ENCODE measurements at regions not wholly inside any gene's neighbourhood (a gene's known extent, or its start where the extent isn't known, plus 50 kb on each side); places are given as distances from the start of the nearest gene placed in this dataset.

DNA sequence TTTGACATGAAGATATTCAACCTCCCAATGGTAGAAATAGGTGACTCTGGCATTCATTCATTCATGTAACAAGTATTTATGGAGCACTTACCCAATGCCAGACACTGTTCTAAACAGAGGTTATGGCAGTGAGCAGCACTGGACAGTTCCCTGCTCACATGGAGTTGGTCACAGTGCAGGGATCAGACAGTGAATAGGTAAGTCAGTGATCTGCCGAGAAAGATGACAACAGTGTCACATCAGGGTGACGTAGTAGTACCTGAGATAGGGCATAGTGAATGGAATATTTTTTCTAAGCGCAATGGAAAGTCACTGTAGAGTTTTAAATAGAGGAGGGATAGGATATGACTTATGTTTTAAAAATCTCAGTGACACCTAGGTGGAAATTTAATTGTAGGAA lies 791.4 kb upstream of the RBFOX1 start:
- no peak for DNase-seq (ENCODE audit: low read depth in 2 of 3, low spot score in 1 of 3)

DNA sequence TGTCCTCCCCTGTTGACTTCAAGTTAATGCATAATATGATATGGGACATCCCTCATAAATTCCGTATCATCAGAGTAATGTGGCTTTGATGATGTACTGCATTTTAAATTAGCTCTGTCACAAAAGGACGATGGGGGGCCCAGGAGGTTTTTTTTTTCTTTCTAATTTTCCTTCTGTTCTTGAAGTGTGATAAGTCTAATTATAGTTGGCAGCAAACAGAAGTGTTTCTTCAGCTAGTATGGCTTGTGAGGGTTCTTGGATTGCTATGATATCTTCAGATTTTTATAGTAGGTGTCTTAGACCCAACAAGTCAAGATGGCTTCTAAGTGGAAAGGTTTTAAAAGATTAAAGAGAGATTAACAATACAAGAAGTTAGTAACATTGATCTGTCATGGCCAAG lies 796.2 kb upstream of the RBFOX1 start:
- DNase-seq (ENCODE audit: low read depth in 2 of 3, low spot score in 1 of 3): no peak

DNA sequence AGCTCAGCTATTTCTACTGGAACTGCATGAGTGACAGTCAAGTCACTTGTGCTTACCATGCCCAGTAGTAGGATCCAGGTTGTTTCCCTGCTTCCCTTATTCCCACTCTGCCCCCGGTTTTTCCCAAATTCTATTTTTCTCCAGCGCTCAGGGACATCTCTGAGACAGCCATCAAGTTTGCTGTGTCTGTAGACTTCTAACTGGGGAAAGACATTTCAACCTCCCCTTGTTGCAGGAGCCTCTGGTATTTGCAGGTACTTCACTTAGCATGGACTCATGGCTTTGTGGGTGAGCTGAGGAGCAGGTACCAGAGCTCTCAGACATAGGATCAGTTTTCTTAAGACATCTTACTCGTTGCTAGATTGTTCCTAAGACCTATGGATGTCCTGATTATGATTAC lies 801.6 kb upstream of the RBFOX1 start:
- DNase-seq (ENCODE audit: low read depth in 2 of 3, low spot score in 1 of 3): no peak

DNA sequence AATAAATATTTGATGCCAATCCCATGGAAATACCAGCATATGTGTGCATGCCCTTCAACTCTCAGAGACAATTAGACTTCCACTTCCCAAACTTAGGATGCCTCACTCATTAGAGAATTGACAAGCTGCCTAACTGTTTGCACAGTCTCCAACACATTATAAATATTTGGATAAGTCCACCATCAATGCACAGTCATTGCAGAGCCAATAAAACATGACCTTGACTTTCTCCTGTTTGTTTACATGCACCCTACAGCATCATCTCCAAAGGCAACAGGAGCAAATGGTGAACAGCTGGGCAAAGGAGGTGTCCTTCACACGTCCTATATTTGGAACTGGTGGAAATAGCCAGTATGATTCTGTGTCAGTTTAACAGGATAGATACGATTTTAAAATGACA lies 804.4 kb upstream of the RBFOX1 start:
- no peak for DNase-seq (ENCODE audit: low read depth in 2 of 3, low spot score in 1 of 3)

DNA sequence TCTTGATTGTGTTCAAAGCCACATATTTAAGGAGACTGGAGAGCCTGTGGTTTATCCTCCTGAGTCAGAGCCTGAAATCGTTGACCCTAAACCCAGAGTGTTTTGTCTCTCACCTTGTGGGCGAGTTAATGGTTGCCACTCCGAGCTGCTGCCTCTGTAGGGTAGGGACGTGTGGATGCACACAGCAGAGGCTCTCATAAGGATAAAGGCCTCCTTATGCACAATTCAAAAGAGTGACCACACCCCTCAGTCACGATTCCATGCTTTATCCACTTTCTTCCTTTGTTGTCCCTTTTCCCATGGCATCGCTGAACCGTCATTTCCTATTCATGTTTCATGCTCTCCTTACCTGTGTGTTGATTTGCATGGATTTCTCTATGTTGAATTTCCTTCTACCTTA lies 805.0 kb upstream of the RBFOX1 start:
- no peak for DNase-seq (ENCODE audit: low read depth in 2 of 3, low spot score in 1 of 3)

DNA sequence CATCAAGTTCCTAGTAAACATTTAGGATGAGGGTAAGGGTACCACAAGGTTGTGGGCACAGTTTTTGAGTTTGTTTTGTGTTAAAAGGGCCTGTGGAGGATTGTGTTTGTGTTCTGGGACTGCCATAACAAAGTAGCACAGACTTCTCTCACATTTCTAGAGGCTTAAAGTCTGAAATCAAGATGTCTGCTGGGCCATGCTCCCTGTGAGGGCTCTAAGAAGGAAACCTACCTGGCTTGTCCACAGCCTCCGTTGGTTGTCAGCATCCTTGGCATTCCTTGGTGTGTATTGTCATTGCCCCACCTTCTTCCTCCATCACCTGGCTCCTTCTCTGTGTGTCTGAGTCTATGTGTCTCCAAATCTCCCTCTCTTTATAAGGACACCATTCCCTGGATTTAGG lies 808.1 kb upstream of the RBFOX1 start:
- DNase-seq (ENCODE audit: low read depth in 2 of 3, low spot score in 1 of 3): no peak

DNA sequence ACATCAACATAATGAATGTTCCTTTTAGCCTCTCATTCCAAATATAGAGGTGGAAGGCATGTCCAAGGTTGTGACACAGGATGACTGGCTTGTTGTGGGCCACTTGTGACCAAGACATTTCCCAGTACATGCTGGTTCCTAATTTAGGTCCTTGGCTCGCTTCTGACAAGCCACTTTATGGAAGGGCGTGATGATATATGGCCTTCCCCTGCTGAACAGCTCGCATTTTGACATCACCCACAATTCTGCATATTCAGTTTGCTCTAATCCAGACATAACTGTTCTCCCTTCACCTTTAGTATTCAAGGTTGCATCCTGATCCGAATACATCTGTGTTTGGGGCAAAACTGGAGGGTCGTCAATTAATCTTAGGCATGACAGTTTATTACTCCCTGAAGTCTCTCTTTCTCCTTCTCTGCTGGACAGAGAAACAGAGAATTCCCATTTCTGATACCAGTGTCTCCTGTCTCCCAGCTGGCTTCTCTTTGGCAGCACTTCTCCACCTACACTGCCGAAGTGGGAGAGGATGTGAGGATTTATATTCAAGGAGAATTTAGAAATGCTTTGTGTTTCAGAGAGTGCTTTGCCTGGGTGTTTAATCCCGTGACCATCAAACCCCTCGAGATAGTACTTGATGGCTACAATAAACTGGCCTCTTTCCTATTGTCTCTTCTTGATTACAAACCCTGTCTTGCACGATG lies 815.5 kb upstream of the RBFOX1 start:
- no peak for DNase-seq (ENCODE audit: low read depth in 2 of 3, low spot score in 1 of 3)

DNA sequence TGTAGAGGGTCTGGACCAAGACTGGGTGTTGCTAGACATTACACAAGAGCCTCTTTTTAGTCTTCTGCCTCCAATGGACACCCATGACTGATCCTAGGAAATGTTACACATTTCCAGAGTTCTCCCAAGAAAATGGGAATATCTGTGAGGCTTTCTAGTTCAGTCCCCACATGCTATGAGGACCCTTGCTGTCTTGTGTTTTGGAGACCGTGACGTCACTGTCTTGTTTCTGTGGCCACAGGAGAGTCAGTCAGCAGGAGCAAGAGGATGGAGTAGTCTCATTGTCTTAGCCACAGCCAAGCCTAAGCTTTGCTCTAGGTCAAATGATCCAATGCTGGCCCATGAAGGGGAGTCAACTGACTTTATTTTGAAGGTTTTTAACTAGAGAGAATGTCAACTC lies 820.1 kb upstream of the RBFOX1 start:
- no peak for DNase-seq (ENCODE audit: low read depth in 2 of 3, low spot score in 1 of 3)

DNA sequence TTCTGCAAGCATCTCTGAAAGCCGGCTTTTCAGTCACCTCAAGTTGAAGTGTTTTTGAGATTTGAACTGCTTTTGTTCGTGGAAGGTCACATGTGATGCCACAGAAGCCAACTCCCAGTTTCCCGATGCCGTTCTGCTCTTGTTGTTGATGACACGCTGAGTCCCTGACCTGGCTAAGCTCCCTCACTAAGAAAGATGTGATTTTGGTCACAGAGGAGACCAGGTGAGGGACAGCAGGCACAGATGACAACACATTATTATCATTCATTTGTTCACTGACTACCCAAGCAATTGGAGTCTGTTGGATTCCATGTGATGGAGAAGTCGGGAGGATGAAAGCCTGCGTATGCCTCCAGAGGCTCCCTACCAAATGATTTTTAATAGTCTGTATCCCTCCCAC lies 822.4 kb upstream of the RBFOX1 start:
- no peak for DNase-seq (ENCODE audit: low read depth in 2 of 3, low spot score in 1 of 3)

DNA sequence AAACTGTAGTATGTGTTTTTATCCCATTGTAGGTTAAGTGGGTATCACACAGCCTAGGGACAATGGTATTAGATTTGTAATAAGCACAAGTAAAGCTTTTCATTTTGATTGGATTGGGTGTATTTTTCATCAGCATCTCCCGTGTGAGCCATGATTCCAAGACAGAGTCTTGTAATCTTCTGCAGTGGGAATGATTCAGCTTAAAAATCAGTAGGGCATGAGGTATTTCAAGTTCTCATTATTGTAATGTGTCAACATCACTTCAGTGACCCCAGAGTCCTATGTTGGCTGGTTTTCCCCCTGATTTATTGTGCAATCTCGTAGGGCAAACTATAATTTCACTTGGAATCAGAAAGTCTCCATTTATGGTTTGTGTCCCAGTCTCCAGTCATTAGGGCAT lies 833.2 kb upstream of the RBFOX1 start:
- DNase-seq (ENCODE audit: low read depth in 2 of 3, low spot score in 1 of 3): no peak

DNA sequence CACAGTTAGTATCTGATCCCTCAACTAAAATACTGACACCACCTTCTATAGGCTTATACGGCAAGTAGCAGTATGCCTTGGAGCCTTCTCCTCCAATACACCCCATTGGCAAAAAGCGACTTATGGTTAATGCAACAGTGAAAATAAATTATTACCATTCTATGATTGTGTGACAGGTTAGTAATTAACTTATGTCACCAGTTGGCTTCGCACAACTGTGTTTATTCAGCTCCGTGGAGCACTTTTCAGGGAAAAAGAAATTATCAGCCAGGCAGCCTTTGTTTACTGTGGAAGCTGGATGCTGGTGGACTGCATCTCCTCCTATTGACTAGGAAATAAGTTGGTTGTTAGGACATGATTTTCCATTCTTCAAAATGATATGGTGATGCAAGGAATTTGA lies 833.8 kb upstream of the RBFOX1 start:
- DNase-seq (ENCODE audit: low read depth in 2 of 3, low spot score in 1 of 3): no peak

DNA sequence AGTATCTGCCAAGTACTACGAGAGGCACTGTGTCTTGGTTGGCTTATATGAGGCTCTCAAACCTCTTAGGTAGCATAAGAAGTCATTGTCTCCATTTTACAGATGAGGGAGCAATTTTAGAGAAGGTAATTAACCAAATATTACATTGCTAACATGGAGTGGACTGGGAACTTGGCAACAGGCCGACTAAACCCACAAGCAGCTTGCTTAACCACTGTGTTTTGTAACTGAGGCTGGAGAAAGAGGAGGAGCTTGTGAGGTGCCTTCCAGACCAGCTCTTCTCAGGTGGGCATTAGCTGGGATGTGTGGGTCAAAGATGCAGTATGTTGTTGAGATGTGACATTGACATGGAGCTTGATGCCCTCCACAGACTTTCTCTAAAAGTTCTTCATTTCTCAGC lies 835.6 kb upstream of the RBFOX1 start:
- no peak for DNase-seq (ENCODE audit: low read depth in 2 of 3, low spot score in 1 of 3)

DNA sequence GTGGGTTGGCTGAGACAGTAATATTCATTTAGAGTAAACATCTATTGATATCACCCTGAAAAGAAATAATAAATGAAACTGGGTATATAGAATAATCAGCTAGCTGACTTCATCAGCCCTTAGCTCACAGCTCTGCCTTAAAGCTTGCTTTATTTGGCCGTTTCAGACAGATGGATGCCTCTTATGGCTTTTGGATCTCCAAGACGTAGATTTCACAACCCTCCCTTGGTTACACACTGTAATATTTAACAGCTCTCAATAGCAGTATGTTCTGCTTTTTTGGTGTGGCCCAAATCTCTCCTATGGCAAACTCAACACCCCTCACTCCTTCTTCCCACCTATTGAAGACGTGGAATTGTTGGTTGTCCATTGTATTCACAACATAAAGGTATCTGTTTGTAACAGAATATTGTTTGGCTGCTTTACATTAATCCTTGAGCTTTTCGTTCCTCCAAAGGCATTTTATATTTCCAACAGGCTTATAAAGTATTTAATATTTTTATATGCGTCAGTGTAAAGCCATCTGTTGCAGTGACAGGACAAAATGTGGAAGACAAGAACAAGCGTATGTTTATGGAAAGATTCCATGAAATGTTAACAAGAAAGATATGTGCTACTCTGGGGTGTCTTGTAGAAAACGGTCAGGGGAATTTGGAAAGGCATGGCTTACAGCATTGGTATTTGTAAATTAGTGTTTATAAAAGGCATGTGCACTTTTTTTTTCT lies 837.0 kb upstream of the RBFOX1 start:
- no peak for DNase-seq (ENCODE audit: low read depth in 2 of 3, low spot score in 1 of 3)

DNA sequence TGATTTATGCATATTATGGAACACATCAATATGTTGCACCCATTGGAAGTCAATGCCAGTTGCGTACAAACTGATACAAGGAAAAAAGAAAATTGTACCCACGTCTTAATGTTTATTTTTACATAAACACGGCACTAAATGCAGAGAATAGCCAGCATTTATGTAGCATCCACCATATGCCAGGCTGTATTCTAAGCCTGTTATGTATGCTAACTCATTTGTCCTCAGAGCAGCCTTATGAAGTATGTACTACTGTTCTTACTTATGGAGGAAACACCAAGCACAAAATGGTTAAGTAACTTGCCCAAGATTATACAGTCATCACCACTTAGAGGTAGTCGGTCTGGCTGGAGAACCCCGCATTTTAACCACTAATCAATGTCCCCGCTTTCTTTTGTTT lies 837.9 kb upstream of the RBFOX1 start:
- DNase-seq (ENCODE audit: low read depth in 2 of 3, low spot score in 1 of 3): no peak

DNA sequence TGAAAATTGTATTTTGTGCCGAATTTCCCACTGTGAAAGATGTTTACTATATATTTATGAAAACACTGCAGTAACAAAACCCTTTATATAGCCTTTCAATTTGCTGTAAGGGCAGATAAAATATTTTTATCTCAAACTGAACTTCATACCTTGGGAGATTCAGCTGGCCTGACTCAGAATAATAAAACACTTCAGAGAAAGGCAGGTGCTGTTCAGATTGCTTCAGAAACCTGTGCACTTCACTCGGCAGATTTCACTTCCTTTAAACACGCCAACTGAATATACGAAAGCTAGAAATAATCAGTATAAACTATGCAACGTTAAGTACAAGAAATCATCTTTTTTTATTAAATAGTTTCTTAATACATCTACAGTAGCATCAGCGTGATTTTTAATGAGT lies 839.1 kb upstream of the RBFOX1 start:
- no peak for DNase-seq (ENCODE audit: low read depth in 2 of 3, low spot score in 1 of 3)

DNA sequence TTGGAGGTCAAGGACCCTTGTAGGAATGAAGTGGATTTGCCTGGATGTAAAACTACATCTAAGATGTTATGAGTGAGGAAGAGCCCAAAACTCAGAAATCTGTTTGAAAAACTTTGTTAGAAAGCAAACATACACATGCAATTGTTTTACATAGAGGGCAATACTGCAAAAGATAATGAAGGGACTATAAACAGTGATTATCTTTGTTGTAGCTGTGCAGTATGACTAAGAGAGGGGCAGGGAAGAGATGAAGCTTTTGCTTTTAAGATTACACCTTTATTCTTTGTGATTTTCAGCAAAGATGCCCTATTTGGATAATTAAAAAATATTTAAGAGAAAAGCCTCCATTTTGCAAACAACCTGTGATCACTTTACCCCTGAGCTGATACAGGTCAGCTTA lies 839.9 kb upstream of the RBFOX1 start:
- no peak for DNase-seq (ENCODE audit: low read depth in 2 of 3, low spot score in 1 of 3)

DNA sequence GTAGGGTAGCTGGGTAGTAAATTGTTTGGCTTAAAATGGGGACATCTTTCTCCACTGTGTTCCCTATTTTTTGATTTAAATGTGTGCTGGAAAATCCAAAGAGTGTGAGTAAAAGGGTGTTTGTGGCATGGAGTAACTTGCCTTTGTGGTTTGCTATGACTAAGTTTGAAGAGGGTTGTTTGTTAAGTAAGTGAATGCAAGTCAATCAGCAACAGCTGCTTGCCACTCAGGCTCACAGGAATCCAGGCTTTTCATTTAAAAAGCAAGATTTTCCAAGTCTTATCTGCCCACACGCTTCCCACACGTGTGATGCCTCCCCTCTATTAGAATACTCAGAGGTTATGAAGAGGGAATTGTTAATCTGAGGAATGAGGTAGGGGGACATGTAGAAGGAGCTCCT lies 847.7 kb upstream of the RBFOX1 start:
- no peak for DNase-seq (ENCODE audit: low read depth in 2 of 3, low spot score in 1 of 3)

DNA sequence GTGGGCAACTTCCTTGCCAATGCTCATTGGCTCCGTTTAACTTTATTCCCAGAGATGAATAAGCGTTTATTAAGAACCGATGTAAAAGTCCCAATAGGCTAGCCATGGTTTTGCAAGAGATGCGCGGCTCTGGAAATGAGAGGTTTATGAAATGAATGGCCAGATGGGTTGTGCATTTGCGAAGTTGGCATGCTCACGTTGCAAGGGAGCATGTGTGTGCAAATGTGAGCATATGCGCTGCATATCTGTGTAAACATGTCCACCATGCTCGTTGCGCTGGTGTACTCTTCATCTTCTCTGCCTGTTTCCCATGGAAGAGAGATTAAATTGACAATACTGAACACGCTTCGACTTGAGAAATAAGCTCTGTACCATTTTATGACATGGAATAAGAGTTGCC lies 848.6 kb upstream of the RBFOX1 start:
- no peak for DNase-seq (ENCODE audit: low read depth in 2 of 3, low spot score in 1 of 3)

DNA sequence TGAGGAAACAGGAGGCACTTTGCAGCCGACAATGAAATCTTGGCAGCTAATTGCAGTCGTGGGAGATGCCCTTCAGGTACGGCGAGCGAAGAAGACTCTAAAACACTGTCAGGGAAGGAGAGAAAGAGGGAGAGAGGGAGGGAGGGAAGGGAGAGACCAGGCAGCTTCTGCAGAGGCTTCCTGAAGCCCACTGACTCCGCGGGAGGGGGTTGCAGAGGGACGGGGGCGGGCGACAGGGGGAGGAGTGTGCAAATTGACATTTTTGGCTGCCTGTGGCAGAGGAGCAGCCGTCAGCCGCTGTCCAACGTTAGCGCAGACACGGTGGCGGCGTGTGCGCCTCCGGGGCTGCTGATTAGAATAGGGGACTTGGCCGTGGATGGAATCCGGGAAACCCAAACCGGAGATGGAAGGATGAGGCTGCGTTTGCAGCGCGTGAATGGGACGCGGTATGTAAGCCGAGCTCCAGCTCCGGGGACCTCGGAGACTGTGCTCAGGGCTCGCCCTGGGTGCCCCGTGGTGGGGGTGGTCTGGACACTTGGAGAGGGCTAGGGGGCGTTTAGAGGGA lies 849.1 kb upstream of the RBFOX1 start:
- DNase-seq (ENCODE audit: low read depth in 2 of 3, low spot score in 1 of 3): no peak

DNA sequence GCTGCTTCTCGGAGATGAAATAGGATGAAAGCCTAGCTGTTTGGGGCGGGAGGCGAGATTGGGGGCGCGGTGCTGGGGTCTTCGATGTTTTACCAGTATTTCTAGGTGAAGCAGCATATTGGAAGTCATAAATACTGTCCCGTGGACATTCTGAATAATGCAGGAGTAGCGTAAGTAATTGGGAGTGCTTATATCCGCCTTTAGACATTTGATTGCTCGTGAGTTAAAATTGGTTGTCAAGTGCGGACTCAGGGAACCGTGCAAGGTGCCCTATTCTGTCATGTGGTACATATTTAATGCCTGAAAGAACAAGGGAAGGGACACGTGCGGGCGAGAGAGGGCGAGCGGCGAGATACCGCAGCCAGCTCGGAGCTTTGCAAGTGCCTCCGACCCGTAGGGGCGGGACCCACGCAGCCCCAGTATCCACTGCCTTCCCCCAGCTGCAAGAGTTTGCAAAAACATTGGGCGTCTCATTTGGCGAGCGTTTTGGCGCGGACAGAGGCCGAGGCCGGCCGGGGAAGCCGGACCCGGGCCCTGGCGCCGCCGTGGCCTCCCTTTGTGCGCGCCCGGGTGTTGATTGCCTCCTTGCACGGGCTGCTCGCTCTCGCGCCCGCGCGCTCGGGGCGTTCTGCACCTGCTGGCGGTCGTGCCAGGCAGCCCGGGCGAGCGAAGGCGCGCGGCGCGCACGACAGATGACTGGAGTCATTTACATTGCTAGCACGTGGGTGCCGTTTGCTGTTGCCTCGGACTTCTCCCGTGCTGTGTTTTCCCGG lies 849.8 kb upstream of the RBFOX1 start:
- DNase-seq (ENCODE audit: low read depth in 2 of 3, low spot score in 1 of 3): no peak

DNA sequence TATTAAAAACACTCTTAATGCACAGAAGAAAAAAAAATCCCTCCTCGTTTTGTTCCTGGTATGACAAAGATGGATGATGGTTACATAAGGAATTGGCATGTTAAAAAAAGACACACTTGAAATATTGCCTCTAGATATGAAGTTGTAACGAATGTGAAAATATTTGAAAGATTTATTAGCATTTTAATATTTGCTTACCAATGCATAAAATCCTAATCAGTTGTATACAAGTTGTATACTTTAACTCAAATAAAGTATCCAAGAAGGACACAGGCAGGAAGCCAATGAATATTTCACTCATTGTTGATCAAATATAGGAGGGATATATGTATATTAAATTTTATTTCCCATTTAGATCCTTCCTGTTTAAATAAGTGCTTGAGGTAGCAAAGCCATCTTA lies 850.8 kb upstream of the RBFOX1 start:
- DNase-seq (ENCODE audit: low read depth in 2 of 3, low spot score in 1 of 3): no peak

DNA sequence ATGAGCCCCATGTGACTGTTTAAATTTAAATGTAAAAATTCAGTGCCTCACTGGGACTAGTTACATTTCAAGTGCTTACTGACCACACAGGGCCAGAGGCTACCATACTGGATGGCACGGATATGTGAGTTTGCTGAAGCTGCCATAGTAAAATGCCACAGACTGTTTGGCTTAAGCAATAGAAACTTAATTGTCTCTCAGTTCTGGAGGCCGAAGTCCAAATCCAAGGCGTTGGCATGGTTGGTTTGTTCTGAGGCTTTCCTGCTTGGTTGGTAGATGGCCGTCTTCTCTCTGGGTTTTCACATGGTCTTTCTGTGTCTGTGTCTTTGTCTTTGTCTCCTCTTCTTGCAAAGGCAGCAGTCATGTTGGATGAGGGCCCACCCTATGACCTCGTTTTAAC lies 878.9 kb upstream of the RBFOX1 start:
- DNase-seq (ENCODE audit: low read depth in 2 of 3, low spot score in 1 of 3): no peak
